OCI-LY1 (cell line): ENCODE measurements at regions not wholly inside any gene's neighbourhood (a gene's known extent, or its start where the extent isn't known, plus 50 kb on each side); places are given as distances from the start of the nearest gene placed in this dataset.

ENCODE experiments used
- CTCF ChIP-seq: fragments of 200-600 bp; sonication (generic), shearing (Covaris generic); IDR thresholded peaks from 2 replicates; pipeline ENCODE4 v1.5.1; 2017; ENCODE audit warnings: mild to moderate bottlenecking, antibody characterized with exemption, low read length, moderate library complexity, mixed read lengths
- EZH2 ChIP-seq: fragments of 200-600 bp; sonication (generic), shearing (Covaris generic); IDR thresholded peaks from 2 replicates; pipeline ENCODE4 v1.8.0; 2017; ENCODE audit warnings: borderline replicate concordance, mixed run types, mild to moderate bottlenecking, antibody characterized with exemption, low read length, moderate library complexity, mixed read lengths

DNA sequence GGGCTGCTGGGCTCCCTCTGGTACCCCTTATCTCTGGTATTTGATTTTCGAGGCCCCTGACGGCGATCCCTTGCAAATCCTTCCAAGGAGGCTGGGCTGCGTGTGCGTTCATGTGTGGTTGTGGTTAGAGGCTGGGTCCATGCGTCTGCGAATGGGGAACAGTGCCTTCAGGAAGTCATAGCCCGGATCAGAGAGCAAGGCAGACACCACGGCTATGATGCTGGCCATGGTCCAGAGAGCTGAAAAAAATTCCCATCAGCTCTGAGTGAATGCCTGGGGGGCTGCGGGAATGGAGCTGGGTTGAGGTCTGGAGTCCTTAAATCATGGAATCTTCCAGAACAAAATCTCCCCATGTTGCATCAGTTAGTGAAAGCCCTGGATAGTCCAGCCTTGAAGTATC, 145.5 kb downstream of the ACKR3 start:
- TF ChIP-seq CTCF (no peak), EZH2 (no peak)
